ENCODE measurements at regions not wholly inside any gene's neighbourhood (a gene's known extent, or its start where the extent isn't known, plus 50 kb on each side); places are given as distances from the start of the nearest gene placed in this dataset.

DNA sequence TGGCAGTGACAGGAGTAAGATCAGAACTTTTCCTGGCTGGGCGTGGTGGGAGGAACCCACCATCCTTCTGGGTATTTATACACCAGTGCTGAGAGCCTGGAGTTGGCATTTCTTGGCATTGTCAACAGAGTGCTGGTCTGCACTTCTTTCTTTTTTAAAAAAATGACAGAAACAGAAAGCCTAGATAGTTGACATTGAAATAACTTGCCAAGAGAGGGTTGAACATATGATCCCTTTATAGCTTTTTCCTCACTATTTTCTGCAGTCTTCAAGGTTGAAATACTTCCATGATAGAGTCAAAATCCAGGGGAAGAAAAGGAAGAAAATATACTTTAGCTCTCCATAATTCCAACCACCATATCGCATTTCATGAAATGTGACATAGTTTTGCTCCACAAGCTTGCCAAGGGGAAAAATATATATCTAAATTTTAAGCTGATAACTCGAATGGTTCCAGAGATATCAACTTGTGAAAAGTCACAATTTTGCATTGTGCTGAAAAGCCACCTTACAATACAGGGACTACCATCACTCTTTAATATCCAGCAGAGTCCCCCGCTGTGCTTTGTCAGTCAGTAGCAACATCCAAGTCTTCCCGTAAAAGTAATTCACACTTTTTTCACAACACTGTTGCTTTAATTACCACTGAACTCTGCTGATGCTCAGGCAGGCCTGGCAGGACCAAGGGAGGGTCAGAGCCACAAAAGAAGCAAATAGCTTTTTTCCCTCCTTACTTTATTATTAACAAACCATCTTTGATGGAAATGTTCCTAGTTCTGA lies 764.9 kb upstream of the FANCL start:
- 66% methylated on average over 5 of the region's 5 CpGs for WGBS, 2 donors
- TF ChIP-seq, protein P1, sequence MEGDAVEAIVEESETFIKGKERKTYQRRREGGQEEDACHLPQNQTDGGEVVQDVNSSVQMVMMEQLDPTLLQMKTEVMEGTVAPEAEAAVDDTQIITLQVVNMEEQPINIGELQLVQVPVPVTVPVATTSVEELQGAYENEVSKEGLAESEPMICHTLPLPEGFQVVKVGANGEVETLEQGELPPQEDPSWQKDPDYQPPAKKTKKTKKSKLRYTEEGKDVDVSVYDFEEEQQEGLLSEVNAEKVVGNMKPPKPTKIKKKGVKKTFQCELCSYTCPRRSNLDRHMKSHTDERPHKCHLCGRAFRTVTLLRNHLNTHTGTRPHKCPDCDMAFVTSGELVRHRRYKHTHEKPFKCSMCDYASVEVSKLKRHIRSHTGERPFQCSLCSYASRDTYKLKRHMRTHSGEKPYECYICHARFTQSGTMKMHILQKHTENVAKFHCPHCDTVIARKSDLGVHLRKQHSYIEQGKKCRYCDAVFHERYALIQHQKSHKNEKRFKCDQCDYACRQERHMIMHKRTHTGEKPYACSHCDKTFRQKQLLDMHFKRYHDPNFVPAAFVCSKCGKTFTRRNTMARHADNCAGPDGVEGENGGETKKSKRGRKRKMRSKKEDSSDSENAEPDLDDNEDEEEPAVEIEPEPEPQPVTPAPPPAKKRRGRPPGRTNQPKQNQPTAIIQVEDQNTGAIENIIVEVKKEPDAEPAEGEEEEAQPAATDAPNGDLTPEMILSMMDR (IDR thresholded peaks at IDR 0.05), result no peak

DNA sequence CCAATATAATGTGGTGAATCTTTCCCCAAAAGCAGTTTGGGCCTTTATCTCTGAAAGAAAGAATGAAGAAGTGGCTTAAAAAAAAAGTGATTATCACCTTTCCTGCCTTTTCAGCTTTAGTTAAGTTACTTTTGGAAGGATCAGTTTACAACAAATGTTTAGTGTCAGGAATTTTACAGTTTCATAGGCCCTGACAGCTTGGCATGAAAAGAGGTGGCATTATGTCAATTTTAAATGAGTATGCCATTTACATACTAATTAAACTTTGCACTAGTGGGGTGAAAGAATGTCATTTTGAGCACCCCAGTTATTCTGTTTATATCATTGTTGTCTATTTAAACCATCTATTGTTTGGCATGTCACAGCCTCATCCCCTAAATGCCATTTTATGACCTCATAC lies 763.5 kb upstream of the FANCL start:
- Histone ChIP-seq H3K4me1 (no peaks in the 10 kb centered on the region), H3K27ac (no peak overlapping the region), H3K9me3 (peaks cover 0 to 12% (median 0%) of the 10 kb centered on the region in 11 donors), H3K36me3 (no peaks in the 10 kb centered on the region), H3K4me3 (no peak overlapping the region), H3K27me3 (no peaks in the 10 kb centered on the region)
- DNase-seq (no peak), ATAC-seq (no peak)
- intact Hi-C loops (cut with DNase I), result no loop called here
- TF ChIP-seq, protein P1 (IDR thresholded peaks at IDR 0.05), result no peak

More for the DNA sequence above, 764.9 kb upstream of the FANCL start:
- DNase-seq (no peak), ATAC-seq (no peak)
- Histone ChIP-seq H3K4me3 (no peak overlapping the region), H3K4me1 (no peaks in the 10 kb centered on the region), H3K27ac (no peak overlapping the region), H3K27me3 (no peaks in the 10 kb centered on the region), H3K36me3 (no peaks in the 10 kb centered on the region), H3K9me3 (peaks cover 0 to 12% (median 0%) of the 10 kb centered on the region in 11 donors)
- intact Hi-C loops (cut with DNase I), result no loop called here

DNA sequence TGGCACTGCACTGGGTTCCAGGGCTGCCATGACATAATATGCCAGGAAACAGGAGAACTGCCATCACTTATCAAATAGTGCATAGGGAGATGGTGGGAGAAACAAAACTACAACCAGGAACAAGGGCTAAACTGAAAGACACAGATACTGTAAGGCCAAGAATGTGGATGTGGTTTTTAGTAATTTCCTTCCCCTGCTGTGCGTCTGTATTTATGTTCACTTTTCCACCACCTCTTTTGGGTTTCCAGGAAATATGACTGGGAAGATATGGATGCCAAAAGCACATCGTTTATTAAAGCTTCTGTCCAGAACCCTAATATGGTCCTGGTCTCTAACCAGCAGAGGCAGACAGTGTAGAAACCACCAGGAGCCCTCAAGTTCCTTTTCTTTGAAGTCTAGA lies 759.7 kb upstream of the FANCL start:
- Histone ChIP-seq H3K9me3 (peaks cover 0 to 2% (median 0%) of the 10 kb centered on the region in 11 donors), H3K27me3 (no peaks in the 10 kb centered on the region), H3K4me3 (no peak overlapping the region), H3K36me3 (no peaks in the 10 kb centered on the region), H3K27ac (no peak overlapping the region), H3K4me1 (no peaks in the 10 kb centered on the region)
- DNase-seq (no peak), ATAC-seq (no peak)
- intact Hi-C loops (cut with DNase I), result no loop called here
- 44 to 56% methylated on average over 2 of the region's 2 CpGs for WGBS, 2 donors
- TF ChIP-seq, protein P1 (IDR thresholded peaks at IDR 0.05), result no peak

DNA sequence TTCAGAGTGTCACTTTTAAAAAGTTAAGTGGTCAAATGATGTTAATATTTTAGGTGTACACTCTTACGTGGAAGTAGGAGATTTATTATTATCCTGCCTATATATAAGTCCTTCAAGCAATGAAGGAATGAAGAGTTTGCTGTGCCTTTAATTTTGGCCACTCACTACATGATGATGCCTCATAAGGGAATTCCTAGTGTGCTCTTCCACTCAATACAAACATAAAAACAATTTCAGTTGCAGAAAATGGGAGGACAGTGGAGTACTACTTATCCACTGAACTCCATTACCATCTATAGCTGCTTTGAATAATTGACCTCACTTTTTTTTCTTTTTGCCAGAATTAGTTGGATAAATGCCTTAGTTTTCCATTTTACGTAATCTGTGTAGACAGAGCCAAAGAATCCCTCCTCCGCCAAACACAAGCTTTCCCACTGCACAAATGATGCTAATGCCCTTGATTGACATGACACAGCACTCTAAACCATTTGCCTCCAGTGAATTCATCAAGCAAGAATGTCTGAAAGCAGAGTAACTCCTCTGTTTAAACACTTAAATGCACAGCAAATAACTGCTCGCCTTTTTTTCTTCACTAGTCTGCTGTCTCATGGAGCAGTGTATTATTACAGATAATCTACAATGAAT lies 751.1 kb upstream of the FANCL start:
- TF ChIP-seq, protein P1 (IDR thresholded peaks at IDR 0.05), result no peak
- no peak overlapping the region for H3K27ac ChIP-seq
- peaks cover 0 to 14% (median 0%) of the 10 kb centered on the region in 11 donors for H3K9me3 ChIP-seq
- intact Hi-C loops (cut with DNase I), result no loop called here
- H3K4me3 ChIP-seq, result no peak overlapping the region
- 45 to 62% methylated on average over 4 of the region's 4 CpGs for WGBS, 2 donors
- H3K36me3 ChIP-seq, result no peaks in the 10 kb centered on the region
- no peaks in the 10 kb centered on the region for H3K27me3 ChIP-seq
- ATAC-seq (no peak), DNase-seq (no peak)
- no peaks in the 10 kb centered on the region for H3K4me1 ChIP-seq

All from heart right ventricle (tissue), 16 donors.